ENCODE measurements at regions not wholly inside any gene's neighbourhood (a gene's known extent, or its start where the extent isn't known, plus 50 kb on each side); places are given as distances from the start of the nearest gene placed in this dataset.

DNA sequence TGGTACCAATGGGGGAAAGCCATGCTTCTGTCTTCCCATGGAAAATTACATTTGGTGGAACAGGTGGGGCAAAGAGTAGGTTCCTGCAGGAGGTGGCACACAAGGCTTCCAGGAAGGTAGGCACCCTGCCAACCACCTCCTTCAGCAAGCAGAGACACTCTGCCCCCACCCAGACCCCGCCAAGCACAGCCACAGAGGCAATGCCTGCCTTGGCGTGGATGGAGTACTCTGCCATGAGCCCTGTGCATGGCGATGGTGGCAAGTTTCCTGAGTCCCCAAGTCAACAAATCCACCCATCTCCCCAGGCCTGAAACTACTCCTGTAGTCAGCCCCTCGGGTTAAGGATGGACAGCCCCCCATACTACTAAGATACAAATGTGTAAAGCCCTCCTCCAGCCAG, 119.2 kb upstream of the GNAO1 start:
- TF ChIP-seq, protein P1, sequence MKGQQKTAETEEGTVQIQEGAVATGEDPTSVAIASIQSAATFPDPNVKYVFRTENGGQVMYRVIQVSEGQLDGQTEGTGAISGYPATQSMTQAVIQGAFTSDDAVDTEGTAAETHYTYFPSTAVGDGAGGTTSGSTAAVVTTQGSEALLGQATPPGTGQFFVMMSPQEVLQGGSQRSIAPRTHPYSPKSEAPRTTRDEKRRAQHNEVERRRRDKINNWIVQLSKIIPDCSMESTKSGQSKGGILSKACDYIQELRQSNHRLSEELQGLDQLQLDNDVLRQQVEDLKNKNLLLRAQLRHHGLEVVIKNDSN (IDR thresholded peaks at IDR 0.05) = no peak
- TF ChIP-seq TAF1 (IDR thresholded peaks at IDR 0.05; ENCODE audit: low read depth) = no peak
- TF ChIP-seq TEAD4 (IDR thresholded peaks at IDR 0.05) = no peak
- no peak for TF ChIP-seq RAD21 (IDR thresholded peaks at IDR 0.05; ENCODE audit: low read depth)
- TF ChIP-seq, protein P2, sequence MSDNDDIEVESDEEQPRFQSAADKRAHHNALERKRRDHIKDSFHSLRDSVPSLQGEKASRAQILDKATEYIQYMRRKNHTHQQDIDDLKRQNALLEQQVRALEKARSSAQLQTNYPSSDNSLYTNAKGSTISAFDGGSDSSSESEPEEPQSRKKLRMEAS (IDR thresholded peaks at IDR 0.05) = no peak
- TF ChIP-seq YY1 (IDR thresholded peaks at IDR 0.05; ENCODE audit: low read depth) = no peak
- TF ChIP-seq TCF12 (IDR thresholded peaks at IDR 0.05; ENCODE audit: low read depth) = no peak
- no peak for TF ChIP-seq EP300 (IDR thresholded peaks at IDR 0.05; ENCODE audit: borderline replicate concordance)
- no peak for TF ChIP-seq CREB1 (IDR thresholded peaks at IDR 0.05; ENCODE audit: low read depth)
- TF ChIP-seq NFIC (IDR thresholded peaks at IDR 0.05) = no peak
- no peak for TF ChIP-seq CEBPB (IDR thresholded peaks at IDR 0.05)
- TF ChIP-seq, protein P3, sequence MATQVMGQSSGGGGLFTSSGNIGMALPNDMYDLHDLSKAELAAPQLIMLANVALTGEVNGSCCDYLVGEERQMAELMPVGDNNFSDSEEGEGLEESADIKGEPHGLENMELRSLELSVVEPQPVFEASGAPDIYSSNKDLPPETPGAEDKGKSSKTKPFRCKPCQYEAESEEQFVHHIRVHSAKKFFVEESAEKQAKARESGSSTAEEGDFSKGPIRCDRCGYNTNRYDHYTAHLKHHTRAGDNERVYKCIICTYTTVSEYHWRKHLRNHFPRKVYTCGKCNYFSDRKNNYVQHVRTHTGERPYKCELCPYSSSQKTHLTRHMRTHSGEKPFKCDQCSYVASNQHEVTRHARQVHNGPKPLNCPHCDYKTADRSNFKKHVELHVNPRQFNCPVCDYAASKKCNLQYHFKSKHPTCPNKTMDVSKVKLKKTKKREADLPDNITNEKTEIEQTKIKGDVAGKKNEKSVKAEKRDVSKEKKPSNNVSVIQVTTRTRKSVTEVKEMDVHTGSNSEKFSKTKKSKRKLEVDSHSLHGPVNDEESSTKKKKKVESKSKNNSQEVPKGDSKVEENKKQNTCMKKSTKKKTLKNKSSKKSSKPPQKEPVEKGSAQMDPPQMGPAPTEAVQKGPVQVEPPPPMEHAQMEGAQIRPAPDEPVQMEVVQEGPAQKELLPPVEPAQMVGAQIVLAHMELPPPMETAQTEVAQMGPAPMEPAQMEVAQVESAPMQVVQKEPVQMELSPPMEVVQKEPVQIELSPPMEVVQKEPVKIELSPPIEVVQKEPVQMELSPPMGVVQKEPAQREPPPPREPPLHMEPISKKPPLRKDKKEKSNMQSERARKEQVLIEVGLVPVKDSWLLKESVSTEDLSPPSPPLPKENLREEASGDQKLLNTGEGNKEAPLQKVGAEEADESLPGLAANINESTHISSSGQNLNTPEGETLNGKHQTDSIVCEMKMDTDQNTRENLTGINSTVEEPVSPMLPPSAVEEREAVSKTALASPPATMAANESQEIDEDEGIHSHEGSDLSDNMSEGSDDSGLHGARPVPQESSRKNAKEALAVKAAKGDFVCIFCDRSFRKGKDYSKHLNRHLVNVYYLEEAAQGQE (IDR thresholded peaks at IDR 0.05; ENCODE audit: low read depth) = no peak

Measured in Ishikawa (cell line).